ENCODE measurements at regions not wholly inside any gene's neighbourhood (a gene's known extent, or its start where the extent isn't known, plus 50 kb on each side); places are given as distances from the start of the nearest gene placed in this dataset.

DNA sequence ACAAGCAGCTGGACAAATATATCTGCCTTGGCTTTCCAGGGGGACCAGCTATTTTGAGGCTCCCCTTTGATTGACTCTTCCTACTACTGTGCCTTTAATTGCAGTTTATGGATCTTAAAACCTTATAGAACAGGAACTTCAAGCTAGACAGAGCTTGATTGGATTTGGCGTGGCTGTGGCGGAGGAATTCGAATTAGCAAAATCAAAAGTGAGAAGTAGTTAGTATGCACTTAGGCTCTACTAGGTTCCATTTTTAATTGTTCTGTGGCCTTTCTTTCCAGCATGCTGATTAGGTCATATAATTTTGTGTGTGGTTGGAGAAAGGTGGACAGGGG lies 248.0 kb downstream of the HIVEP2 start:
- no peak for TF ChIP-seq ELF4 (IDR thresholded peaks at IDR 0.05)
- TF ChIP-seq BHLHE40 (IDR thresholded peaks at IDR 0.05; ENCODE audit: borderline replicate concordance), result no peak
- no peak for TF ChIP-seq NFRKB (IDR thresholded peaks at IDR 0.05)
- no peak for TF ChIP-seq HDGF (IDR thresholded peaks at IDR 0.05; ENCODE audit: borderline replicate concordance)
- TF ChIP-seq CTBP1 (IDR thresholded peaks at IDR 0.05; ENCODE audit: borderline replicate concordance), result no peak
- POLR2A ChIA-PET, result no interaction called here
- DNase-seq (ENCODE audit: extremely low spot score), result no peak
- CTCF ChIA-PET, result interaction anchor here (0.6 to 1.7 kb wide), 2 partner anchors 17 to 330 kb away, joined by 3 to 6 read pairs; no protein-coding TSS in a partner anchor

DNA sequence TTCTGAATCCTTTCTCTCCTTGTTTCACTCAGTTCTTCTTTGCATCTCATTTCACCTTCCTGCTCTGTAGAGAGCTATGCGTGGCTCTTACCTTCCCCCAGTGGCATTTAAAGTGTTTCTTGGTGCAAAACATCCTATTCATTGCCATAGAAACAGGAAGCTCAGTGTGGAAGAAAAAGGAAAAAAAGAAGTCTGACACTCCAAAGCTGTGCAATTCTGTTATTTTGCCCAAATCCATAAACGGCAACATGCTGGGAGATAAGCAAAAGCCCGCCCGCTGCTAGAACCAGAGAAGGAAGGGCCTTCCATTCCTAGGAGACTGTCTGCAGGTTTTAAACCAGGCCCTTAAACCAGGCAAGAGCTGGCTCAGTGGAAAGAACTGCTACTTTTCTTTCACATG lies 247.1 kb downstream of the HIVEP2 start:
- ChIA-PET CTCF (interaction anchor here (0.6 to 1.1 kb wide), 2 partner anchors 11 to 736 kb away, joined by 3 to 4 read pairs; no protein-coding TSS in a partner anchor), POLR2A (no interaction called here)
- no peak for DNase-seq (ENCODE audit: extremely low spot score)
- no peak for TF ChIP-seq NFRKB (IDR thresholded peaks at IDR 0.05)
- TF ChIP-seq CTBP1 (IDR thresholded peaks at IDR 0.05; ENCODE audit: borderline replicate concordance), result no peak
- no peak for TF ChIP-seq LEF1 (IDR thresholded peaks at IDR 0.05; ENCODE audit: borderline replicate concordance)
- TF ChIP-seq SUZ12 (IDR thresholded peaks at IDR 0.05), result no peak
- no peak for TF ChIP-seq FOXK2 (IDR thresholded peaks at IDR 0.05)
- TF ChIP-seq ZNF384 (IDR thresholded peaks at IDR 0.05), result no peak

DNA sequence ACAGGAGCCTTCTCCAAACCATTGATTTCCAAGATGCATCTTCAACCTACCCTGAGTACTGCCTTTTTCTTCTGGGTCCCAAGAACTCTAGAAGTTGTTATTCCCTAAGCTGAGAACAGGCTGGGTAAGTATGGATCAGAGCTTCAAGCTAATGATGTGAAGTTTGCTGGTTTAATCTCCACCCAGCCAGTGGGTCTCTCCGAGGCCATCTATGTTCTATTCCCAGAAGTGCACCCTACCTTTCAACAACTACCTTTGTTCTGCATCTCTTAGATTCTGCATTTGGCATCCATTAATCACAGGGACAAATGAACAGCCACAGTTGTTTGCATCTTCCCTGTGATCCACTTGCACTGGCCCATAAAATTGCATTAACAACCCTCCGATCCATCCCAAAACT lies 246.2 kb downstream of the HIVEP2 start:
- POLR2A ChIA-PET, result no interaction called here
- TF ChIP-seq BHLHE40 (IDR thresholded peaks at IDR 0.05; ENCODE audit: borderline replicate concordance) (no peak), HDGF (IDR thresholded peaks at IDR 0.05; ENCODE audit: borderline replicate concordance) (no peak)
- DNase-seq (ENCODE audit: extremely low spot score), result peak; percentile 44
- CTCF ChIA-PET, result interaction anchor here (0.6 to 1.1 kb wide), 2 partner anchors 10 to 188 kb away, joined by 3 to 4 read pairs; no protein-coding TSS in a partner anchor

DNA sequence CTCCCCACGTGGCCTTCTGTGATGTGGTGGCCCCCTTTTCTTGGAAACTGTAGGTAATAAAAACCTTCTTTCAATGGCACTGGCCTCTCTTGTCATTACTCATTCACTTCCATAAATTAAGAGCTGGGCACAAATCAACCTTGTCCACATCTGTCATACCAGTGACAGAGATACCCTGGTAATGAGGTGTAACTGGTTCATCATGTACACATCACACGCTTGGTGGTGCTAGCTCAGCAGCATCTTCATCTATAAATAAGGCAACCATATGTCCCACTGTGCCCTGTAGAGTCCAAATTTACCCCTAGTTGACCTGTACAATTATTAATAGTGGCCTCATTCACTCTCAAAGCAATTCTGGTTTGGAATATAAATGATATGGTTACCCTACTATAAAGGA lies 245.6 kb downstream of the HIVEP2 start:
- ChIA-PET POLR2A (no interaction called here), CTCF (no interaction called here)
- DNase-seq (ENCODE audit: extremely low spot score), result no peak
- TF ChIP-seq L3MBTL2 (conservative IDR thresholded peaks at IDR 0.05) (no peak), FOXK2 (IDR thresholded peaks at IDR 0.05) (no peak), LEF1 (IDR thresholded peaks at IDR 0.05; ENCODE audit: borderline replicate concordance) (no peak), BHLHE40 (IDR thresholded peaks at IDR 0.05; ENCODE audit: borderline replicate concordance) (no peak), SUZ12 (IDR thresholded peaks at IDR 0.05) (no peak), NFRKB (IDR thresholded peaks at IDR 0.05) (no peak), ZNF384 (IDR thresholded peaks at IDR 0.05) (no peak), ELF4 (IDR thresholded peaks at IDR 0.05) (no peak), FOXA1 (IDR thresholded peaks at IDR 0.05) (no peak), SP1 (IDR thresholded peaks at IDR 0.05) (no peak), FOXM1 (IDR thresholded peaks at IDR 0.05; ENCODE audit: borderline replicate concordance) (no peak), ARNT (IDR thresholded peaks at IDR 0.05) (no peak), CTBP1 (IDR thresholded peaks at IDR 0.05; ENCODE audit: borderline replicate concordance) (no peak), HDGF (IDR thresholded peaks at IDR 0.05; ENCODE audit: borderline replicate concordance) (no peak), TARDBP (IDR thresholded peaks at IDR 0.05) (no peak)
- TF ChIP-seq, protein P1, sequence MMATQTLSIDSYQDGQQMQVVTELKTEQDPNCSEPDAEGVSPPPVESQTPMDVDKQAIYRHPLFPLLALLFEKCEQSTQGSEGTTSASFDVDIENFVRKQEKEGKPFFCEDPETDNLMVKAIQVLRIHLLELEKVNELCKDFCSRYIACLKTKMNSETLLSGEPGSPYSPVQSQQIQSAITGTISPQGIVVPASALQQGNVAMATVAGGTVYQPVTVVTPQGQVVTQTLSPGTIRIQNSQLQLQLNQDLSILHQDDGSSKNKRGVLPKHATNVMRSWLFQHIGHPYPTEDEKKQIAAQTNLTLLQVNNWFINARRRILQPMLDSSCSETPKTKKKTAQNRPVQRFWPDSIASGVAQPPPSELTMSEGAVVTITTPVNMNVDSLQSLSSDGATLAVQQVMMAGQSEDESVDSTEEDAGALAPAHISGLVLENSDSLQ (IDR thresholded peaks at IDR 0.05), result no peak

DNA sequence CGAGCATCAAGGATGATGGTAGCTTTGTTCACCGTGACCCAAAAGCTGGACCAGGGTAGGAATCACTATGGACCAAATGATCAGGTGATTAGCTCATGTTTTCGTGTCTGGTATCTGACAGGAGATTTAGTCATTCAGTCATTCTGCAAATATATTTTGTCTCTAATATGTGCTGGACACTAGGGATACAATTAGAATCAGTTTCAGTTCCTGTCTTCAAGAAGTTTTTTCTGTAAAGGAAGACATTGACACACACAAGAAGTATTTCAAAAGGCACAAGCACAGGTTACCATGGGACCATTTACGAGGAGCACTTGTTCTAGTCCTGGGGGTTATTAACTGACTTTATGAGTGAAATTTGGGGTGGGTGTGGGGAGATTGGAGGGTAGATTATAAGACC lies 244.9 kb downstream of the HIVEP2 start:
- POLR2A ChIA-PET, result no interaction called here
- CTCF ChIA-PET, result no interaction called here
- TF ChIP-seq CTBP1 (IDR thresholded peaks at IDR 0.05; ENCODE audit: borderline replicate concordance) (no peak), SUZ12 (IDR thresholded peaks at IDR 0.05) (no peak), NFRKB (IDR thresholded peaks at IDR 0.05) (no peak), ARNT (IDR thresholded peaks at IDR 0.05) (no peak)
- TF ChIP-seq, protein P1 (IDR thresholded peaks at IDR 0.05), result no peak
- no peak for DNase-seq (ENCODE audit: extremely low spot score)

DNA sequence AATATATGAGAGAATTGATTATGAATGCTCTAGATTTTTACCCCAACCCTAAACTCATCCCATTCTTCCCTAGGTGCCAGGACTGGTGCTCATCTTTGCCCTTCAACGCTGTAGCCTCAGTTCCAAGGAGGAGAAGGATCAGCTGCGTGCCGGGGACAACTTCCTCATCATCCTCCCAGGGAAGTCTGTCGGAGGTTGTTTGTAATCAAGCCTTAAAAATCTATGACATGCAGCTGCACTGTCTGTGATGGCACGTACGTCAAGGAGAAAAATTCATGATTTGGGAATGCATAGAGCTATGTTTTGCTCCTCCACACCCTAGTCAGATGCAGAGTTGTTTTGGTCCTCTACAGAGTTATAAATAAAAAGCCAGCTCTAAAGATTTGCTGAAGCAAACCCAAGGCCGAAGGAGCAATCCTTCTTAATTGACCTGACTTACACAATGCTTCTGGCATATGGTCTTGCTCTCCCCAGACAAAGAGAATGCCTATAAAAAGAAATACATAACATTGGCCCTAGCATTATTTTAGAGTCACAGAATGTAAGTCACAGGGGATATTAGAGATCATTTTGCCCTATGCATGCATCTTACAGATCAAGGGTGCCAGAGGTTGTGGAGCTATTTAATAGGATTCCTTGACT lies 244.2 kb downstream of the HIVEP2 start:
- no peak for DNase-seq (ENCODE audit: extremely low spot score)
- ChIA-PET POLR2A (no interaction called here), CTCF (interaction anchor here (0.8 kb wide), 1 partner anchor 184 kb away, joined by 3 read pairs; no protein-coding TSS in a partner anchor)
- TF ChIP-seq SP1 (IDR thresholded peaks at IDR 0.05) (no peak), ELF4 (IDR thresholded peaks at IDR 0.05) (no peak), NFRKB (IDR thresholded peaks at IDR 0.05) (no peak), LEF1 (IDR thresholded peaks at IDR 0.05; ENCODE audit: borderline replicate concordance) (no peak), TARDBP (IDR thresholded peaks at IDR 0.05) (no peak), ARNT (IDR thresholded peaks at IDR 0.05) (no peak)

All from HEK293T (cell line).